Activated B cell treated with CpG ODN at 0.5 μM for 24 hours (primary cell): ENCODE measurements at regions not wholly inside any gene's neighbourhood (a gene's known extent, or its start where the extent isn't known, plus 50 kb on each side); places are given as distances from the start of the nearest gene placed in this dataset.

Experiments
- ATAC-seq: fragments of 200-7000 bp; cut with Tn5 transposase; one replicate; pipeline ENCODE4 v1.10.0; 2021; ENCODE audit warnings: low read depth, mild to moderate bottlenecking, moderate library complexity
- CTCF ChIA-PET: fragments of 350-600 bp; sonication (Branson Sonifier 250); formaldehyde crosslinking; loops from one replicate; lab custom pipeline; 2021; ENCODE audit warnings: antibody characterized with exemption; lab: Charles Lee
- POLR2A ChIA-PET: fragments of 350-600 bp; sonication (Branson Sonifier 250); formaldehyde crosslinking; loops from one replicate; lab custom pipeline; 2021; ENCODE audit warnings: antibody characterized with exemption; lab: Charles Lee
- DNase-seq: peaks from one replicate; pipeline ENCODE4 v3.0.0; 2022
- H3K27ac Mint-ChIP-seq: one replicate; pipeline ENCODE4 v1.8.0; 2020; ENCODE audit warnings: mixed read lengths
- H3K27me3 Mint-ChIP-seq: one replicate; pipeline ENCODE4 v1.8.0; 2021; ENCODE audit warnings: mixed read lengths
- H3K36me3 Mint-ChIP-seq: one replicate; pipeline ENCODE4 v1.8.0; 2021; ENCODE audit warnings: low read depth, mixed read lengths
- H3K4me1 Mint-ChIP-seq: one replicate; pipeline ENCODE4 v1.8.0; 2021; ENCODE audit warnings: mixed read lengths
- H3K4me3 Mint-ChIP-seq: one replicate; pipeline ENCODE4 v1.8.0; 2020; ENCODE audit warnings: mild to moderate bottlenecking, mixed read lengths
- H3K9me3 Mint-ChIP-seq: one replicate; pipeline ENCODE4 v1.8.0; 2020; ENCODE audit warnings: mixed read lengths
- CTCF ChIP-seq: fragments of 200-600 bp; IDR thresholded peaks from one replicate; pipeline ENCODE4 v1.8.0; 2022; ENCODE audit warnings: antibody characterized with exemption, mild to moderate bottlenecking
- intact Hi-C: fragments of 100-400 bp; cut with micrococcal nuclease; formaldehyde crosslinking; loops from one replicate; pipeline ENCODE4 v1.15.1; 2024

- CTCF ChIA-PET, result no interaction called here
- ATAC-seq, result no peak
- TF ChIP-seq CTCF, result no peak
- POLR2A ChIA-PET, result no interaction called here
- Mint-ChIP-seq H3K27me3 (peaks cover 2% of the 10 kb centered on the region), H3K36me3 (no peaks in the 10 kb centered on the region), H3K9me3 (no peaks in the 10 kb centered on the region), H3K4me1 (no peaks in the 10 kb centered on the region), H3K27ac (no peak overlapping the region), H3K4me3 (no peak overlapping the region)
- DNase-seq, result no peak
- intact Hi-C loops, result no loop called here
Observed at GRCh38 chr2:177124371-177124770, 88.2 kb upstream of the HNRNPA3 start.

- TF ChIP-seq CTCF, result no peak
- H3K27ac Mint-ChIP-seq, result no peak overlapping the region
- no peaks in the 10 kb centered on the region for H3K9me3 Mint-ChIP-seq
- DNase-seq, result no peak
- H3K4me3 Mint-ChIP-seq, result no peak overlapping the region
- no peaks in the 10 kb centered on the region for H3K36me3 Mint-ChIP-seq
- no peaks in the 10 kb centered on the region for H3K4me1 Mint-ChIP-seq
- POLR2A ChIA-PET, result no interaction called here
- CTCF ChIA-PET, result no interaction called here
- intact Hi-C loops, result no loop called here
- H3K27me3 Mint-ChIP-seq, result peaks cover 10% of the 10 kb centered on the region
- no peak for ATAC-seq
Observed at GRCh38 chr2:177127821-177128220, 84.8 kb upstream of the HNRNPA3 start.

GRCh38 chr2:177129610-177130009 is 83.0 kb upstream of the HNRNPA3 start:
- intact Hi-C loops, result no loop called here
- H3K36me3 Mint-ChIP-seq, result no peaks in the 10 kb centered on the region
- DNase-seq (no peak), ATAC-seq (no peak)
- H3K27me3 Mint-ChIP-seq, result peaks cover 12% of the 10 kb centered on the region
- H3K4me1 Mint-ChIP-seq, result no peaks in the 10 kb centered on the region
- POLR2A ChIA-PET, result no interaction called here
- H3K4me3 Mint-ChIP-seq, result no peak overlapping the region
- no peaks in the 10 kb centered on the region for H3K9me3 Mint-ChIP-seq
- no peak overlapping the region for H3K27ac Mint-ChIP-seq
- no peak for TF ChIP-seq CTCF
- CTCF ChIA-PET, result no interaction called here

- no peaks in the 10 kb centered on the region for H3K36me3 Mint-ChIP-seq
- ChIA-PET POLR2A (no interaction called here), CTCF (no interaction called here)
- H3K4me1 Mint-ChIP-seq, result no peaks in the 10 kb centered on the region
- H3K9me3 Mint-ChIP-seq, result no peaks in the 10 kb centered on the region
- H3K27me3 Mint-ChIP-seq, result peaks cover 11% of the 10 kb centered on the region
- TF ChIP-seq CTCF, result no peak
- intact Hi-C loops, result no loop called here
- no peak for DNase-seq
- no peak overlapping the region for H3K27ac Mint-ChIP-seq
- no peak overlapping the region for H3K4me3 Mint-ChIP-seq
- no peak for ATAC-seq
Observed at GRCh38 chr2:177131858-177132257, 80.7 kb upstream of the HNRNPA3 start.

- H3K4me1 Mint-ChIP-seq, result no peaks in the 10 kb centered on the region
- intact Hi-C loops, result no loop called here
- ATAC-seq (no peak), DNase-seq (no peak)
- H3K27ac Mint-ChIP-seq, result no peak overlapping the region
- POLR2A ChIA-PET, result no interaction called here
- no peaks in the 10 kb centered on the region for H3K9me3 Mint-ChIP-seq
- H3K4me3 Mint-ChIP-seq, result no peak overlapping the region
- H3K27me3 Mint-ChIP-seq, result peaks cover 18% of the 10 kb centered on the region
- TF ChIP-seq CTCF, result no peak
- CTCF ChIA-PET, result no interaction called here
- H3K36me3 Mint-ChIP-seq, result no peaks in the 10 kb centered on the region
Observed at GRCh38 chr2:177138823-177139222, 73.8 kb upstream of the HNRNPA3 start.
